OCI-LY3 (cell line): ENCODE measurements at regions not wholly inside any gene's neighbourhood (a gene's known extent, or its start where the extent isn't known, plus 50 kb on each side); places are given as distances from the start of the nearest gene placed in this dataset.
"Not testable (repeated sequence)": the region's sequence is repeated elsewhere in the genome, so short reads cannot be mapped to it uniquely, and the experiment has no call there.

Experiments
- H2AFZ ChIP-seq: fragments of 200-600, 300-600 bp; shearing (Covaris generic); 2 replicates; pipeline ENCODE4 v1.6.0; 2014; ENCODE audit warnings: antibody characterized with exemption, low read depth, low read length
- H3K27ac ChIP-seq: fragments of 200-600, 300-600 bp; sonication (generic); 2 replicates; pipeline ENCODE4 v1.5.1; 2014; ENCODE audit warnings: mild to moderate bottlenecking, low read length, moderate library complexity, mixed read lengths
- H3K27me3 ChIP-seq: fragments of 200-600, 300-600 bp; sonication (generic); 2 replicates; pipeline ENCODE4 v1.6.1; 2014; ENCODE audit warnings: low read depth, low read length, mixed read lengths
- H3K36me3 ChIP-seq: fragments of 200-600, 300-600 bp; sonication (generic); replicated peaks from 2 replicates; pipeline ENCODE3; 2014; ENCODE audit warnings: low read depth, low read length, mixed read lengths
- H3K4me1 ChIP-seq: fragments of 300-600, 200-600 bp; sonication (generic); 2 replicates; pipeline ENCODE4 v1.6.1; 2014; ENCODE audit warnings: low read length, mixed read lengths
- H3K4me2 ChIP-seq: fragments of 200-600, 300-600 bp; sonication (generic); 2 replicates; pipeline ENCODE4 v1.6.1; 2014; ENCODE audit warnings: low read length, mixed read lengths
- H3K4me3 ChIP-seq: fragments of 300-600, 200-600 bp; sonication (generic); 2 replicates; pipeline ENCODE4 v1.5.1; 2014; ENCODE audit warnings: antibody characterized with exemption, mild to moderate bottlenecking, low read length, moderate library complexity
- H3K79me2 ChIP-seq: fragments of 300-600, 200-600 bp; shearing (Covaris generic); 2 replicates; pipeline ENCODE4 v1.6.1; 2014; ENCODE audit warnings: mild to moderate bottlenecking, low read length, mixed read lengths
- H3K9ac ChIP-seq: fragments of 300-600, 200-600 bp; shearing (Covaris generic); 2 replicates; pipeline ENCODE4 v1.6.0; 2014; ENCODE audit warnings: mild to moderate bottlenecking, low read length, moderate library complexity
- H3K9me3 ChIP-seq: fragments of 200-600, 300-600 bp; shearing (Covaris generic); 2 replicates; pipeline ENCODE4 v1.6.1; 2014; ENCODE audit warnings: low read length, mixed read lengths; ENCODE audit not compliant: insufficient read depth
- H4K20me1 ChIP-seq: fragments of 200-600, 300-600 bp; sonication (generic); 2 replicates; pipeline ENCODE4 v1.6.1; 2016; ENCODE audit warnings: low read length, mixed read lengths; ENCODE audit not compliant: insufficient read depth
- EZH2phosphoT487 ChIP-seq: fragments of 200-600 bp; shearing (Covaris generic); IDR thresholded peaks from 2 replicates; pipeline ENCODE4 v1.6.1; 2018; ENCODE audit warnings: antibody characterized with exemption, mixed run types, low read depth
- TF ChIP-seq, protein P1 (sequence below): fragments of 200-600, 300-600 bp; sonication (generic); IDR thresholded peaks from 2 replicates; pipeline ENCODE4 v1.5.1; 2014; ENCODE audit warnings: antibody characterized with exemption, low read length, low read depth

DNA sequence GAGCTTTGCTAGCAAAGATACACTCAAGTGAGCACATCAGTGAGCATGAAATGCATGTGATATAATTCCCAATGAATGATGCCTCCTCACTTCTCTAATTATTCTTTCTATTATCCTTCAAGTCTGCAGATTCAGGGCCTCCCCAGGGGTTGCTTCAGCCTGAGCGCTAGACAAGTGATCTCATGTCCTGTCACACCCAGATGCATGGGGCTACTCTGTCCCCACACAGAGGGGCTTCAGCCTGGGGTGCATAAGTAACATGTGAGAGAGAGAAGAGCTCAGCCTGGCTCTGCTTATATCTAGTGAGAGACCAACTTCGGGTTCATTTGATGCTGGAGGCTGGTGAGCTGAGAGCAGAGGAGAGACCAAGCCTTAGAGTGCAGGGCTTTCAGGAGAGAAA lies 85.2 kb downstream of the VPREB1 start:
- Histone ChIP-seq H3K79me2 (no peaks in the 10 kb centered on the region), H3K4me1 (peaks cover 8% of the 10 kb centered on the region), H3K27me3 (no peaks in the 10 kb centered on the region), H3K27ac (no peak overlapping the region), H3K9me3 (no peaks in the 10 kb centered on the region), H4K20me1 (no peaks in the 10 kb centered on the region), H3K4me2 (no peak overlapping the region), H3K4me3 (no peak overlapping the region), H2AFZ (no peak overlapping the region), H3K9ac (no peak overlapping the region), H3K36me3 (peaks cover 3% of the 10 kb centered on the region)
- no peak for TF ChIP-seq EZH2phosphoT487
- TF ChIP-seq, protein P1, sequence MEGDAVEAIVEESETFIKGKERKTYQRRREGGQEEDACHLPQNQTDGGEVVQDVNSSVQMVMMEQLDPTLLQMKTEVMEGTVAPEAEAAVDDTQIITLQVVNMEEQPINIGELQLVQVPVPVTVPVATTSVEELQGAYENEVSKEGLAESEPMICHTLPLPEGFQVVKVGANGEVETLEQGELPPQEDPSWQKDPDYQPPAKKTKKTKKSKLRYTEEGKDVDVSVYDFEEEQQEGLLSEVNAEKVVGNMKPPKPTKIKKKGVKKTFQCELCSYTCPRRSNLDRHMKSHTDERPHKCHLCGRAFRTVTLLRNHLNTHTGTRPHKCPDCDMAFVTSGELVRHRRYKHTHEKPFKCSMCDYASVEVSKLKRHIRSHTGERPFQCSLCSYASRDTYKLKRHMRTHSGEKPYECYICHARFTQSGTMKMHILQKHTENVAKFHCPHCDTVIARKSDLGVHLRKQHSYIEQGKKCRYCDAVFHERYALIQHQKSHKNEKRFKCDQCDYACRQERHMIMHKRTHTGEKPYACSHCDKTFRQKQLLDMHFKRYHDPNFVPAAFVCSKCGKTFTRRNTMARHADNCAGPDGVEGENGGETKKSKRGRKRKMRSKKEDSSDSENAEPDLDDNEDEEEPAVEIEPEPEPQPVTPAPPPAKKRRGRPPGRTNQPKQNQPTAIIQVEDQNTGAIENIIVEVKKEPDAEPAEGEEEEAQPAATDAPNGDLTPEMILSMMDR, result no peak

DNA sequence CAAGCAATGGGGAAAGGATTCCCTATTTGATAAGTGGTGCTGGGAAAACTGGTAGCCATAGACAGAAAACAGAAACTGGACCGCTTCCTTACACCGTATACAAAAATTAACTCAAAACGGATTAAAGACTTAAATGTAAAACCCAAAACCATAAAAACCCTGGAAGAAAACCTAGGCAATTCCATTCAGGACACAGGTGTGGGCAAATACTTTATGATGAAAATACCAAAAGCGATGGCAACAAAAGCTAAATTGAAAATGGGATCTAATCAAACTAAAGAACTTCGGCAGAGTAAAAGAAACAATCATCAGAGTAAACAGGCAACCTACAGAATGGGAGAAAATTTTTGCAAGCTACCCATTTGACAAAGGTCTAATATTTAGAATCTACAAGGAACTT lies 91.1 kb downstream of the VPREB1 start:
- H3K9me3 ChIP-seq, H3K79me2 ChIP-seq, H3K9ac ChIP-seq, H4K20me1 ChIP-seq, H2AFZ ChIP-seq, H3K27me3 ChIP-seq, H3K27ac ChIP-seq, H3K4me3 ChIP-seq, H3K4me2 ChIP-seq: not testable (repeated sequence)
- Histone ChIP-seq H3K4me1 (peaks cover 14% of the 10 kb centered on the region), H3K36me3 (peaks cover 10% of the 10 kb centered on the region)

DNA sequence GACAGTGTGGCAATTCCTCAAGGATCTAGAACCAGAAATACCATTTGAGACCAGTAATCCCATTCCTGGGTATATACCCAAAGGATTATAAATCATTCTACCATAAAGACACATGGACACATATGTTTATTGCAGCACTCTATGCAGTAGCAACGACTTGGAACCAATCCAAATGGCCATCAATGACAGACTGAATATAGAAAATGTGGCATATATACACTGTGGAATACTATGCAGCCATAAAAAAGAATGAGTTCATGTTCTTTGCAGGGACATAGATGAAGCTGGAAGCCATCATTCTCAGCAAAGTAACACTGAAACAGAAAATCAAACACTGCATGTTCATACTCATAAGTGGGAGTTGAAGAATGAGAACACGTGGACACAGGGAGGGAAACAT lies 91.7 kb downstream of the VPREB1 start:
- not testable (repeated sequence) for H3K79me2 ChIP-seq, H3K9me3 ChIP-seq, H3K27ac ChIP-seq, H3K4me3 ChIP-seq, H3K4me2 ChIP-seq, H4K20me1 ChIP-seq, H3K27me3 ChIP-seq, H2AFZ ChIP-seq, H3K9ac ChIP-seq
- peaks cover 10% of the 10 kb centered on the region for H3K36me3 ChIP-seq
- H3K4me1 ChIP-seq, result peaks cover 14% of the 10 kb centered on the region

DNA sequence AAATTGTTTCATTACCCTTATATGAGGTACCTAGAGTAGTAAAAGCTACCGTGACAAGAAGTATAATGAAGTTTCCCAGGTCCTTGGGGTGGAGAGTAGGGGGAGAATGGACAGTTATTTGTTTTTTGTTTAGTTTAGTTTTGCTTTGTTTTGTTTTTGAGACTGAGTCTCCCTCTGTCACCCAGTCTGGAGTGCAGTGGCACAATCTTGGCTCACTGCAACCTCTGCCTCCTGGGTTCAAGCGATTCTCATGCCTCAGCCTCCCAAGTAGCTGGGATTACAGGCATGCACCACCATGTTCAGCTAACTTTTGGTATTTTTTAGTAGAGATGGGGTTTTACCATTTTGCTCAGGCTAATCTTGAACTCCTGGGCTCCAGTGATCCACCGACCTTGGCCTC lies 94.2 kb downstream of the VPREB1 start:
- H3K36me3 ChIP-seq, result peaks cover 10% of the 10 kb centered on the region
- H3K9me3 ChIP-seq, H3K27ac ChIP-seq, H3K27me3 ChIP-seq, H2AFZ ChIP-seq, H4K20me1 ChIP-seq, H3K9ac ChIP-seq, H3K4me3 ChIP-seq, H3K79me2 ChIP-seq, H3K4me2 ChIP-seq: not testable (repeated sequence)
- peaks cover 24% of the 10 kb centered on the region for H3K4me1 ChIP-seq

DNA sequence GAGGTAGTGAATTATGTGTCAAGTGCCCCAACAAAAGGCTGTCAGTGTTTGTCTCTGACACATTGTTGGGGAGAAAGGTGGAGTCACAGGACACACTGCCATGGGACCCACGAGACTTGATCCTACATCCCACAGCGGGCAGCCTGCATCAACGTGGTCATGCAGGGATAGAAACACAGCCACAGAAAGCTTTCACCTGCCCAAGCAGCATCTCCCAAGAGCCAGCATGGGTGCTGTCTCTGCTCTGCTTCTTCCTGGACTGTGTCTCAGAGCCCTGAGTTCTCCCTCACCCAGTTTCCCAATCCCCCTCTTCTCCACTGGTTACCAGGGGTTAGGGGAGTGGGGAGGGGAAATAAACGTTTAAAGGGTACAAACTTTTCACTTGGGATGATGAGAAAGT lies 97.2 kb downstream of the VPREB1 start:
- Histone ChIP-seq H4K20me1 (no peaks in the 10 kb centered on the region), H3K9me3 (no peaks in the 10 kb centered on the region), H3K27ac (no peak overlapping the region), H3K4me2 (no peak overlapping the region), H3K4me1 (peaks cover 39% of the 10 kb centered on the region), H3K79me2 (no peaks in the 10 kb centered on the region), H2AFZ (no peak overlapping the region), H3K4me3 (no peak overlapping the region), H3K36me3 (peaks cover 13% of the 10 kb centered on the region), H3K27me3 (no peaks in the 10 kb centered on the region), H3K9ac (no peak overlapping the region)
- TF ChIP-seq EZH2phosphoT487, result no peak
- TF ChIP-seq, protein P1, result no peak
